NCI-H2029 (cell line): ENCODE measurements at regions not wholly inside any gene's neighbourhood (a gene's known extent, or its start where the extent isn't known, plus 50 kb on each side); places are given as distances from the start of the nearest gene placed in this dataset.
"Not testable (repeated sequence)": the region's sequence is repeated elsewhere in the genome, so short reads cannot be mapped to it uniquely, and the experiment has no call there.

Experiments
- DNase-seq: peaks from one replicate; lab custom pipeline; 2025; lab: John Stamatoyannopoulos, UW

DNA sequence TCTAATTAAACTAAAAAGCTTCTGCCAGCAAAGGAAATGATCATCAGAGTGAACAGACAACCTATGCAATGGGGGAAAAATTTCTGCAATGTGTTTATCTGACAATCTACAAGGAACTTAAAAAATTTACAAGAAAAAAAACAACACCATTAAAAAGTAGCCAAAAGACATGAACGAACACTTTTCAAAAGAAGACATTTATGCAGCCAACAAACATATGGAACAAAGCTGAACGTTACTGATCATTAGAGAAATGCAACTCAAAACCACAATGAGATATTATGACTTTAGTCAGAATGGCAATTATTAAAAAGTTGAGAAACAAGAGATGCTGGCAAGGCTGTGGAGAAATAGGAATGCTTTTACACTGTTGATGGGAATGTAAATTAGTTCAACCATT, 530.4 kb upstream of the DAB2 start:
- no peak for DNase-seq

DNA sequence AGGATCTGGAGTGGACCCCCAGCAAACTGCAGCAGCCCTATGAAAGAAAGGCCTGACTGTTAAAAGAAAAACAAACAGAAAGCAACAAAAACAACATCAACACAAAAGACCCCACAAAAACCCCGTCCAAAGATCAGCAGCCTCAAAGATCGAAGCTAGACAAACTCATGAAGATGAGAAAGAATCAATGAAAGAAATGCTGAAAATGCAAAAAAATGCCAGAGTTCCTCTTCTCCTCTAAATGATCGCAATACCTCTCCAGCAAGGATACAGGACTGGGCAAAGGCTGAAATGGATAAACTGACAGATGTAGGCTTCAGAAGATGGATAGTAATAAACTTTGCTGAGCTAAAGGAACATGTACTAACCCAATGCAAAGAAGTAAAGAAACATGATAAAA, 526.3 kb upstream of the DAB2 start:
- DNase-seq = no peak

DNA sequence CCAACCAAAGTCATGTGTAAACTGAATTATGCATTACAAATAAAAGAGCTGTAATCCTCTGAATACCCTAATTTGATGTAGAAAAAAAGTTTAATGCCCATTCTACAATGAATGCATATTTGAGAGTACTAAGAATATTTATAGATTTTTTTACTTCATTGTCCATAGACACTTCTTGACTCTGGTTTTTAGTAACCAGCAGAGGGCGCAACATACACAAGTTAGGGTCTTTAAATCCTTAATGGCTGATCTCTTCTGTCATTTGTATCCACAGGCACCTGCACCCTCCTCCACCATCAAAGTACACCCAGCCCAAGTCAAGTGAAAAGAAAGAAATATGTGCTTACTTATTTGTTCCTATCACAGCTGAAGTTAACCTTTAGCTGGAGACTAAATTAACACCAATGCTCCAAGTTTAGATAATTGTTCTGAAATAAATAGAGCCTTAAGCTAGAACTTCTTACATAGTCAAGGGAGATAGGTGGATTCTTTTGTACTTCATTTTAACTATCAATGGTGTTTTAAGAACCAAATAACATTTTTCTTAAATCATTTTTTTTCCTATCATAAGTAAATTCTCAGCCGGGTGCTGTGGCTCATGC, 524.2 kb upstream of the DAB2 start:
- DNase-seq = peak; percentile 55

DNA sequence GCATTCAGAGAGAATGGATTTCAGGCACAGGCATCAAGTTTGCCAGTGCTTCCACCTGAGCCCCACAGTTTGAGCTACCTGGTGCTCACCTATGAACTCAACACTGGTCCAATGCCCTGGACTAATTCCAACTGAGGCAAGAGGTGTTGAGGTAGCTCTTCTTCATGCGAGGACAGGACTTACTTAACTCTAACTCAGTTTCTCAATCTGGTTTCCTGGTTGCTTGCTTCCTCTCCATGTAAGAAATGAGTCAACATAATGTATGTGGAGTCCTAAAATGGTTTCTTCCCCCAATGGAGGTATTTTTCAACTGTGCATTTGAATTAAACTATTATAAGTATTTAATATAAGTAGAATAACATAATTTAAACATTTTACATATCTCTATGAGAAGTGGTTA, 523.6 kb upstream of the DAB2 start:
- DNase-seq = no peak

DNA sequence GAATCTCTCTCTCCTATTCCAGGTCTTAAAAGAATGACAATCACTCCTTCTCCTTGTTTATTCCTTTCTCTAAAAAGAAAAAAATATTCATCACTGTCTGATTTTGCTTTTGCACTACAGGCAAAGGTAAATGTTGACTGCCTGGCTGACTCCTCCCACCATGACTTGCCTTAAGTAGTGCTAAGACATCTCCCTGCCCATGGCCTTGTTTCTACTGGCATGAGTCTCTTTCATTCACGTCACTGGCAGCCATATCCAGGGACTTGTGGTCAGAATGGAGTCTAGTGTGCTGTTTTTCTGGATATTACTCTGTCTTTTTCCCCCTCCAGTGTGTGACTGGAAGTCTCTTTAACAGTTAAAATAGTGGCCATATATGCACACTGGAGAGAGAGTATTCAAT, 522.9 kb upstream of the DAB2 start:
- DNase-seq = no peak

DNA sequence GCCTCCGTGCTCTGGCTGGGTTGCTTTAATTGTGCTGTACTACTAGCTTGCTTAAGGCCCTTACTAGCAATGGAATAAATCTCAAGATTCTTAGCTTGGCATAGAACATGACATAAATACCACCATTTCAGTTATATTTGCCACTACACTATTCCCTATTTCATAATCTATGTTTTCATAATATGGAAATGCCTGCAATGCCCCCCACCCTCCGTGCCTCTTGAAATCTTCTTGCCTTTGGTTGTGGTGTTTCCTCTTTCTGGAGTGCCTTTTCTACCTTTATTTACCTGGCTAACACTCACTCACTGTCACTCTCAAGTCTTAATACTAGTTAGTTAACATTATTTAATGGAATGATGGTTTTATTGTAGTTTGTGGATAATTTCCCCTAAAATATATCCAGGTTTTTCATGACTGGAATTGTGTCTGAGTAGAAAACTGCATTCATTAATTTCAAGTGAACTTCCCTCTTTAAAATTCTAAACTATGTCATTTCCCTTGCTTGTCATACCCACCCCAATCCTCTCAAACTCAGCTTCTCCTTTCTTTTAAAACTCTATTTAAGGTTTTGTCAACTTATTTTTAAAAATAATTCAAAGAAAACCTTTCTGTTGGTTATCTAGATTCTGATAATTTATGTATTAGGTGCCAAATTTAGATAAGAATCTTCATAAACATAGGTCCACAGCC, 521.7 kb upstream of the DAB2 start:
- DNase-seq = no peak

DNA sequence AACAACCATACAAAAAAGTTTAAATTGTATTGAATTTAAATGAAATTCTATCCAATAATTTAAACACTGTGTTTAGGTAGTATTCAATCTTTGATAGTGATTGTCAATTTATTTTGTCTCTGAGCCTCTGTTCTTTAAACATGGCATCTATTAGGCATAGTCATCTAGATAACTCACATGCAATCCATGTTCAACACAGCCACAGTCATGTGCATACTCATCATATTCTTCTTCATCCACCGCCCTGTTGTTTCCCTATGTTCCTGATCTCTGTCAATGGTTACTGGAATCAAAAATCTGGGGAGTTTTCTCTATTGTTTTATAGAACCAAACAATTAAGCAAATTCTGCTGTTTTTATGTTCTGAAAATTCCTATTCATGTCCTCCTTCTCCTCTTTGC, 521.1 kb upstream of the DAB2 start:
- DNase-seq = no peak

DNA sequence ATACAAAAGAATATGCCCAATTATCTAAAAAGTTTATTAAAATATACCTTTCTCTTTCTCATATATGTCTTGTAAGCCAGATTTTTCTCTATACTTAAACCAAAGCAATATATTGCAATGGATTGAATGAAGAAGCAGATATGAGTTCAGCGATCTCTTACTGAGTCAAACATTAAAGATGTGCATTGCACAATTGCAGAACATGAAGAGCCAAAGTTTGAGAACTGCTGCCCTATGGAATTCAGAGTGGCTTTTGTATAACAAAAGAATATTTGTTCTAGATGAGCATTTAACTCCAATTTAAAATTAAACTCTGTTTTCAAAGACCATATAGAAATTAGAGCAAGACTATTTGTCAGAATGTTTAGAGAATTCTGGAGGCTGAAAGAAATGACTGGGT, 519.0 kb upstream of the DAB2 start:
- DNase-seq = no peak

DNA sequence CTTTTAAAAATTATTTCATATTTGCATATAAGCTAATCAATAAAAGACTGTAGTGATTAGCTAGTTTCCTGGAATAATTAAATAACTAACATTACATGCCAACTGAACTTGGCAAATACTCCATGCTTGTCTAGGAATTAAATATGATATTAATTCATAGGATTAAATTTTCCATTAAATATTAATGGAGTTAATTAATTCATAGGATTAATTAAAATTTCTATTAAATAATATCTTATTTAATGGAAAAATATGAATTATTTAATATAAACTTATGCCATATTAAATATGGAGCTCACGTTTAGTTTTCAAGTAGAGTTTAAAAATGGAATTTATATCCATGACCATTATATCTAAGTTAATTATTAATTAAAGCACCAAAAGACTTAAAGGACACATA, 517.8 kb upstream of the DAB2 start:
- no peak for DNase-seq

DNA sequence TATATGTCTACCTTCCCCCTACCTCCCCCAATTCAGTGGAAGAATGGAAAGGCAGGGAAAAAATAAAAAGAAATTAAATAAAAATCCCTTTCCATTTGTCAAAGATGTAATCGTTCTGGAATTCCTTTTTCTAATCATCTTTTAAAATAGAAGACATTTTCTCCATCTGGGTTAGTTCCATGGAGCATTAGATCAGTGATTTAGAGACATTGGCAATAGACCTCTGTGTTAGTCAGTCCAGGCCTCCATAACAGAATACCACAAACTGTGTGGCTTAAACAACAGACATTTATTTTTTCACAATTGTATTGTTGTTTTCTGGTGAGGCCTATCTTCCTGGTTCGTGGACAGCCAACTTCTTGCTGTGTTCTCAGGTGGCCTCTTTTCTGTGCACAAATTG, 516.6 kb upstream of the DAB2 start:
- no peak for DNase-seq

DNA sequence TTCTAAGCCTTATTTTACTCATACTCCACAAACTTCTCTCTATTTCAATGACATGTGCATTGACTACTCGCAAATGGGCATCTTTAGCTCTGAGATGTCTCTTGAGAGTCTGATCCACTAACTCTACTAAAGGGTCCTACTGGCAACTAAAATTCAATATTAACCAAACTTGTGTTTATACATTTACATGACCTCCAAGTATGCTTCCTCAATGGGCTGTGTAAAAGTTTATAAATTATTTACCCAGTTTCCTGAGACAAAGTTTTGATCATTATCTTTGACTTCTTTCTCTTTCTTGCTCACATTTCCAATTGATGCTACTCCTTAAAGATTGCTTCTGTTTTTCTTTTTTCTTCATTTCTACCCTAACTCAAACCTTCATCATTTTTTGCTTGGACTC, 510.1 kb upstream of the DAB2 start:
- no peak for DNase-seq

DNA sequence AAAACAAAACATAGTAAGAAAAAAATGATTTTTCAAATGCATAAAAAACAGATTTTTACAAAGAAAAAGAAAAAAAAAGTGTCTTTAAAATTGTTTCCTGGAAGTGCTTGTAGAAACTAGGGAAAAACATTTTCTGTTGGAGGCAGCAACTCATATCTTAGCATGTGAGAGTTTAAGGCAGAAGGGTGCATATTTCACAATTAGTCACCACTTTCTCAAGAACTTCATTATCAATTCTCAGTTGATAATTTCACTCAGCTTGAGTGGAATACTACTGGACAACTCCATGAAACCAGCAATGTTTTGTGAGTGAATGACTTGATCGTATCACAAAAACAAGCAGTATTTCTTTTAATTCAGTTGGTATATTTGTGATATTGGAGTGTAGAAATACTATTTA, 508.3 kb upstream of the DAB2 start:
- DNase-seq = no peak

DNA sequence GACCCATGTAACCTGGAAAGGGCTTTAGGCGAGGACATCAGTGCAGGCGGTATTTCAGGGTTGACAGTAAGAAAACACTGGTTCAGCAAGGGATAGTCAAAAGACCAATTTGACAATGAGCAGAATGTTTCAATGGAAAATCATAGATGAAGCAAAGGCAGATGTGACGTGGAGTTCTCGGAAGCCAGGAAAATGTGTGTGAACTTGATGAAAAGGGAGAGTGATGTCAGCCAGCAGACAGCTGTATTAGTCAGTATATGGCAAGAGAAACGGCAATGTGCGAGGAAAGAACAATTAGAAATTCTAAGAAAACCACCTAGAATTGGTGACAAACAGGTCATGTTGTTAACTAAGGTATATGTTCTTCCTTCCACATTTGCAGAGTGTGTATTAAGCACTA, 503.9 kb upstream of the DAB2 start:
- DNase-seq = no peak

DNA sequence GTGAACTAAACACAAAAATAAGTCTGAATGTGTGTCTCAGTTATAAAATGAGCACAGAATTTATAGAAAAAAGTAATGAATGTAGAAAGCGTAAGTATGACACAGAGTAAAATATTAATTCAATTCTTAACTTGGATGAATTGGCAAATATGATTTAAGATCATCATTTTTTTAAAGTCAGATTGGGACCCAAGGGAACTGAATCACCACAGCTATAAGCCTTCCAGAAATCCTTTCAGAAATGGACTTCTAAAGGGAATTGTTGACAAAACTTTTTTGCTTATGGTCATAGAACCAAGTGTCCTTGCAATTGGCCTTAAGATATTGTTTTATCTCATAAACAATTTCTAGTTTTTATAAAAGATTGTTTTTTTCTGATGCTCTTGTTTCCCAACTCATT, 495.1 kb upstream of the DAB2 start:
- DNase-seq = no peak

DNA sequence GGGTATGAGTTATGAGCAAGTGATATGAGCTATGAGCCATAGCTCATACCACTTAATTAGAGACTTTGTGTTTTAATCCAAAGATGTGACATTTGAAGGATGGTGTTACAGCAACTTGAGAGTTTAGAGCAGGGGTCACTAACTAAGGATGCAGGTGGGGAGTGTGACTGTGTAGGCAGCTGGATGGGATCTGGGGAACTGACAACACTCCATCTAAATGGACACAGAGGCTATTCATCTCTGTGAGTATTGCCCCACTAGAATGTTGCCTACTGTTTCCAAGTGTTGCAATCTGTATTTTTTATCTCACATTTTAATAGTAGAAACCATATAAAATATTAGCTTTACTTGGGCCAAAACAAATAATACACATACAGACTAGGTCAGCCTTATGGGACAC, 488.1 kb upstream of the DAB2 start:
- DNase-seq = no peak

DNA sequence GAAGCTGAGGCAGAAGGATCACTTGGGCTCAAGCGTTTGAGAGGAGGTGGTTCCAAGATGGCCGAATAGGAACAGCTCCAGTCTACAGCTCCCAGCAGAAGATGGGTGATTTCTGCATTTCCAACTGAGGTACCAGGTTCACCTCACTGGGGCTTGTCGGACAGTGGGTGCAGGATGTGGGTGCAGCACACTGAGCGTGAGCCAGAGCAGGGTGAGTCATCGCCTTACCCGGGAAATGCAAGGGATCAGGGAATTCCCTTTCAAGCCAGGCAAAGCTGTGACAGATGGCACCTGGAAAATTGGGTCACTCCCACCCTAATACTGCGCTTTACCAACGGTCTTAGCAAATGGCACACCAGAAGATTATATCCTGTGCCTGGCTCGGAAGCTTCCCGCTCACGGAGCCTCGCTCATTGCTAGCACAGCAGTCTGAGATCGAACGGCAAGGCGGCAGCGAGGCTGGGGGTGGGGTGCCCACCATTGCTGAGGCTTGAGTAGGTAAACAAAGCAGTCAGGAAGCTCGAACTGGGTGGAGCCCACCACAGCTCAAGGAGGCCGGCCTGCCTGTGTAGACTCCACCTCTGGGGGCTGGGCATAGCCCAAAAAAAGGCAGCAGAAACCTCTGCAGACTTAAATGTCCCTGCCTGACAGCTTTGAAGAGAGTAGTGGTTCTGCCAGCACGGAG, 482.6 kb upstream of the DAB2 start:
- not testable (repeated sequence) for DNase-seq

DNA sequence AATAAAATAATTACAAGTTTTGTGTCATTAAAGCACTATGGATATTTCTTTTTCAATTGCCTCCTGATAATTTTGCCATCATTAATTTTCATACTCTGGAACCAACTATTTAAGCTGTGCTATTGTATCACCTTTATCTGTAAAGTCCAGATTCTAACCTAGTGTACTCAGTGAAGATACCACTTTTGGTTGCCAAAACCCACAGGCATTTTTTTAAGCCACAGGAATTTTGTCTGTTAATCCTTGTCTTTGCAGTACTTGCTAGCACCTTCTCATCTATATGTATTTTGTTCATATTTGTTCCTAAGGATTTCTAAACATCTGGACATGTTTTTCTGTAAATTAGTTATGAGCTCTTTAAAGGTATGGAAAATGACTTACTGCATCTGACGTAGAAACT, 481.4 kb upstream of the DAB2 start:
- no peak for DNase-seq

DNA sequence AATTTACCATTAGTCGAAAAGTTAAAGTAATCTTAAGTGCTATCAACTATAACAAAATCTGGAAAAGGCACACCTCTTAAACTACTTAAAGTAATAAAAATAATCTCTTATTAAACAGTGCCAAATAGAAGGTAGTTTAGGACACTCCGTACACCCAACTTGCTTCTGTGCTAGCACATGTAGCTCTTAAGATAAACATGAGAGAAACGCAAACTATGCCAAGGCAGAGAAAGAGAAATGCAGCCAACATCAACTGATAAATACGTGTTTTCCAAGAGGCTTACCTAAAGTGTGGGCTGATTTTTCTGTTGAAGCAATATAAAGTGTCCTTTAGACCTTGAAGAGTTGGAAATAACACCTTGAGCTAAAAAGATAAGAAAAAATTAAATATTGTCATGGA, 480.6 kb upstream of the DAB2 start:
- DNase-seq = no peak

DNA sequence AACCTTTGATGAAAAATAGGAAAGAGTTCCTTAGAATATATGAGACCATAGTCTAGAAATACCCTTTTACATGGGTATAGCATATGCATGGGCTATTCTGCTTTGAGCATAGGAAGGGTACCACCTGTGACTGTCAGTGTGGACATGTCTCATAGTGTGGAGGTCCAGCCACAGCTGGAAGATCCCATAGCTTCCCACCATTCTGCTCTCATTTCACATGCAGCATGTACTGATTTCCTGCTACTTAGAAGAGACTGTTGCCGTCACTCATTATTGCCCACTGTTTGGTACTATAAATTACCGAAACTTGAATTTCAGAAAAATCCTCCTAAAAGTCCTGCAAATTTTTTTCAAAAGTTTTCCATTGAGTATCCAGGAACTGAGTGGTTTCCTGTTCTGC, 477.8 kb upstream of the DAB2 start:
- no peak for DNase-seq

DNA sequence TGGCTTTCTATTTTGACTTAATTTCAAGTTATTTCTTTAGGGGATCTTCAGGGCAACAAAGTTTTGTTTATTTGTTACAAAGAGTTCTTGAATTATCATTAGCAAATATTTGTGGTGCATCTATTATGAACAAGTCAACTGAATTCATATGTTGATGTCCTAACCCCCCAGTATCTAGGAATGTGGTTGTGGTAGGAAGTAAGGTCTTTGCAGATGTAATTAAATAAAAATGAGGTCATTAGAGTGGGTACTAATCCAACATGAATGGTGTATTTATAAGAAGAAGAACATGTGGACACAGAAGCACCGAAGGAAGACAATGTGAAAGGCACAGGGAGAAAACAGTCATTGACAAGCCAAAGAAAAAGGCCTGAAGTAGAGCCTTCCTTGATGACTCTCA, 474.0 kb upstream of the DAB2 start:
- no peak for DNase-seq

DNA sequence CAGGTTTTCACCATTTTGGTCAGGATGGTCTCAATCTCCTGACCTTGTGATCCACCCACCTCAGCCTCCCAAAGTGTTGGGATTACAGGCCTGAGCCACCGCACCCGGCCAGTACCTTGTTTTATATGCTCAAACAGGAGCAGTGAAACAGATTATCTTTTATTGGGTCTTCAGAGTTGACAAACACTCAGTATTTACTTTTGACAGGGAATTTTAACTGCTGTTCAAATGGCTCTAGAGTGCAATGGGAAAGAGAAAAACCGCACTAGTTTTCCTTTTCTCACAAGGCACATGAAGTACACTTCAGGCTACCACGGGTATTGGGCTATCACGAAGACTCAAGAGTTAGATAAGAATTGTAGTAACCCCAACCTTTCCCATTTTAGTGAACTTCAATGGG, 471.9 kb upstream of the DAB2 start:
- no peak for DNase-seq

DNA sequence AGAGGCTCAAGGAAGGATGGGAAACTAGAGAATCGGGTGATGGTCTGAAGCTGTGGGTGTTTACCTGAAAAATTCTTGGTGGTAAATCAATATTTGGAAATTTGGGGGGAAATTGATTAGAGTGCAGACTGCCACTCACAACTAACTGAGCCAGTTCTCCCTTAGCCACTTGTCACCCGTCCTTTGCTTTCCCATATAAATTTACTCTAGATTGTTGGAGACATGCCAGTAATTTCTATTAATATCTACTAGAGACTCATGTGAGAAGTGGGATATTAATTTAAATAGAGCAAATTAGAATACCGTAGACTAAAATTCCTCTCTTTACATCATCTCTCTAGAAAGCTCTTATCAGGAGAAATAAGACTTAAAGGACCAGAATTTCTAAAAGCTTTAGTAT, 471.3 kb upstream of the DAB2 start:
- no peak for DNase-seq

DNA sequence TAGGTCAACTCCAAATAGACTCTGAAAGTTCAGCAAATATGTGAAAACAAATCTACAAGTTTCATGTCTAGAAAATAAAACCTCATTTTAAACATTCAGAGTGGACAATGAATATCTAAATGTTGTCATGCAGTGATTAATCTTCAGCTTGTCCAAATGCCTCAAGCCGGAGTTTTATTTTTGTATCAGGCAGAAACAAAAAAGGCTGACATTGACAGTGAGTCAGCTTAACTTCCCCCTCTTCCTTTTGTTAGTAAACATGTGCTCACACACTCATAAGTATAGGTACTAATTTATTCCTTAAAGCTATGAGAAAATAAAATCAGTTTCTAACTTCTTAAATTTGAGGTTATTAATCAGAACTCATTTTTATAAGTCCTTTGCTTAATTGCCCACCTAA, 467.9 kb upstream of the DAB2 start:
- DNase-seq = no peak

DNA sequence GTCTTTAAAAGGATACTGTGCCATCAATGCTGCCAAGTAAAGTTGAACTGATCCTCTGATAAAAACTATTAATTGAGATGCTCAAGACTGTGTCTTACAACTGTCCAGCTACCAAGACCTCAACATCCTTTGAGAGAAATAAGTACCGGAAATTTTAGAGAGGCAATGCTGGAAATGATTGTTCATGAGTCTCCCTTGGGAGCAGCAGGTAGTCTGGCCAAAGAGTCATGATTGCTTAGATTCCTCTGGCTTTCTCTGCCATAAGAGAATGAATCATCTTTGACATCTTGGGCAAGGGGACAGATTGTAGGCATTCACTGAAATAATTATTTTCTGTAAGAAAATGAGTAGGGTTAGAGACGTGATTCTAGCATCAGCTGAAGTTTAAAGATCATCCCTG, 466.6 kb upstream of the DAB2 start:
- DNase-seq = no peak
